SK-N-MC (cell line): ENCODE measurements at regions not wholly inside any gene's neighbourhood (a gene's known extent, or its start where the extent isn't known, plus 50 kb on each side); places are given as distances from the start of the nearest gene placed in this dataset.
"Not testable (repeated sequence)": the region's sequence is repeated elsewhere in the genome, so short reads cannot be mapped to it uniquely, and the experiment has no call there.

Experiments
- DNase-seq: peaks from one replicate; pipeline ENCODE4 v3.0.0-alpha.2; 2011; ENCODE audit warnings: low read depth, low spot score
- H3K27ac ChIP-seq: fragments of 200-600 bp; sonication (generic); 2 replicates; pipeline ENCODE4 v1.5.1; 2016; ENCODE audit warnings: mixed run types
- H3K36me3 ChIP-seq: fragments of 200-600 bp; sonication (generic); 2 replicates; pipeline ENCODE4 v1.6.1; 2017; ENCODE audit warnings: antibody characterized with exemption, low read length, mixed read lengths; ENCODE audit not compliant: insufficient read depth
- H3K4me3 ChIP-seq: fragments of 200-600 bp; sonication (generic); 2 replicates; pipeline ENCODE4 v1.5.1; 2016
- H3K9ac ChIP-seq: fragments of 200-600 bp; sonication (generic); 2 replicates; pipeline ENCODE4 v1.8.0; 2017; ENCODE audit warnings: mixed run types, mixed read lengths; ENCODE audit not compliant: insufficient read length
- H3K9me3 ChIP-seq: fragments of 200-600 bp; sonication (generic); 2 replicates; pipeline ENCODE4 v1.6.1; 2017; ENCODE audit warnings: low read depth, mild to moderate bottlenecking, antibody characterized with exemption, low read length, moderate library complexity, mixed read lengths
- EZH2 ChIP-seq: fragments of 200-600 bp; sonication (generic); IDR thresholded peaks from one replicate; pipeline ENCODE4 v1.6.1; 2017; ENCODE audit warnings: antibody characterized with exemption
- FOXP2 ChIP-seq: optimal IDR thresholded peaks from 2 replicates; pipeline ENCODE3; 2011; ENCODE audit warnings: mild to moderate bottlenecking, moderate library complexity; ENCODE audit not compliant: insufficient read depth; ENCODE audit errors: extremely low read length, control extremely low read depth
- POLR2AphosphoS5 ChIP-seq: IDR thresholded peaks from 2 replicates; pipeline ENCODE4 v1.6.1; 2012; ENCODE audit warnings: mild to moderate bottlenecking, low read depth, low read length, borderline replicate concordance

DNA sequence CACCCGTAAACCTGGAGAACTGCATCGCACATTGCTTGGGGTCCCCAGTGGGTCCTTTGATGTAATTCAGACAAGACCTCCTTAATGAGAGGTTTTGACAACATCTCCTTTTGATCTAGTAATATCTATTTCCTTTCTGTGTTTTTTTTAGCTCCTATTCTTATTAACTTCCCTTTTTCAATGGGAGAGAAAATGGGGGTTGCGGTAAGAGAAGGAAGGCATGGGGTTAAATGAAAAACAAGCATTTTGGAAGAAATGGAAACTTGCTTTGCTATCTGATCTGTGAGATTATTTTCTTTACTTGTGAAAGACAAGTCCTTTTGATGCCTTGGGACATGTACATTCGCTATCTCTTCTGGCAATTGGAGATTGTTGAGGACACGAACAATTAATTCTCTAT, 418.6 kb upstream of the MAN1A1 start:
- no peak for DNase-seq
- Histone ChIP-seq H3K36me3 (no peaks in the 10 kb centered on the region), H3K27ac (no peak overlapping the region), H3K9me3 (no peaks in the 10 kb centered on the region), H3K9ac (no peak overlapping the region), H3K4me3 (no peak overlapping the region)
- TF ChIP-seq FOXP2 (no peak), EZH2 (no peak), POLR2AphosphoS5 (no peak)

DNA sequence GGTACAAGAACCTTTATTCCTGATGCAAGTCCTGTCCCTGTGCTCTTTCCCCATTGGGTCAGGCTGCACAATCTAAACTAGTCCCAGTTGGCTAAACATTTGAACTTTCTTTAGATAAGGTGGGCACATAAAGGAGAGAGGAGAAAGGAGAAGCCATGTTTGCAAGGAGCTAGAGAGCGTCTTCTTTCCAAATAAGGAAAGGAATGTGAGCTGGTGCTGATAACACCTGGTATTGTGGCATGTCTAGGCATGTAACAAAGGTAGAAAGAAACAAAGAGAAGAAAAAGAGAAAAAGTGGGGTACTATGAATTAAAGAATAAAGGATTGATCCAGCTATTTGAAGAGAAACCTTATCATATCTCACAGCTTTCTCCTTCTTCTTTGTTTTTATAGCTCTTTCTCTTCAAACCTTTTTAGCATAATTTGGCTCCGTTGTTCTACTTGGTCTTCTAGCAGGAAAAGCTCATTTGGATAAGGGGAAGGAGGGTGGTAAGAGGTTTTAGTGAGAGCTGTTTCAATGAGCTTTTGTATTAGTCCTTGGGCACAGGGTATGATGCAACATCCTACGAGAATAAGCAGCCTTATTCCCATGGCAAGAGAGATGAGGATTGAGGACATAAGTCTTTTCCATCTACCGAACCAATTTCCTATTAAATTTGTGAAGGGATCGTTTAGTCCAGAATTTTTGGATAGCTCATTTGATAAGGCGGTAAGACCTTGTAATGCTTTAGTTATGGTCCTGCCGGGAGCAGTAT, 415.5 kb upstream of the MAN1A1 start:
- Histone ChIP-seq H3K9me3 (no peaks in the 10 kb centered on the region), H3K9ac (no peak overlapping the region), H3K27ac (no peak overlapping the region), H3K4me3 (no peak overlapping the region), H3K36me3 (no peaks in the 10 kb centered on the region)
- DNase-seq, result no peak
- TF ChIP-seq POLR2AphosphoS5 (no peak), FOXP2 (no peak), EZH2 (no peak)

DNA sequence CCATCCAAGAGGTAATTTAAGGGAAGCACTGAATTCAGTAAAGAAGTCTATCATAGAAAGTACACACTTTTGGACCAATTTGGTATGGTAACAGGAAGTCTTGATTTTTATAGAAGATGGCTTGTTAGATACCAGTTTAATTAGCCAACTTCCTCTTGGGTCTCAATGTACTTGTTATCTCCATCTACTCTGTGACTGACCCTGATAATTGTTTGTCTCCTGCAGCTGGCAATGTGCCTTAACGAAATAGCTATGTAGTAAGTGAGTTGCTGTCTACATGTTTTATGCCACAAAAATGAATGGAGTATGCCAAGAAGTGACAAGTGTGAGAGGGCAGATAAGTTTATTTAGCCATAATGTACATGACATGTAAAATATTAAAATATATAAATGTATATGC, 410.5 kb upstream of the MAN1A1 start:
- TF ChIP-seq POLR2AphosphoS5, result no peak
- no peak for TF ChIP-seq FOXP2
- TF ChIP-seq EZH2, result no peak
- Histone ChIP-seq H3K9ac (no peak overlapping the region), H3K4me3 (no peak overlapping the region), H3K36me3 (no peaks in the 10 kb centered on the region), H3K9me3 (no peaks in the 10 kb centered on the region), H3K27ac (no peak overlapping the region)
- no peak for DNase-seq

DNA sequence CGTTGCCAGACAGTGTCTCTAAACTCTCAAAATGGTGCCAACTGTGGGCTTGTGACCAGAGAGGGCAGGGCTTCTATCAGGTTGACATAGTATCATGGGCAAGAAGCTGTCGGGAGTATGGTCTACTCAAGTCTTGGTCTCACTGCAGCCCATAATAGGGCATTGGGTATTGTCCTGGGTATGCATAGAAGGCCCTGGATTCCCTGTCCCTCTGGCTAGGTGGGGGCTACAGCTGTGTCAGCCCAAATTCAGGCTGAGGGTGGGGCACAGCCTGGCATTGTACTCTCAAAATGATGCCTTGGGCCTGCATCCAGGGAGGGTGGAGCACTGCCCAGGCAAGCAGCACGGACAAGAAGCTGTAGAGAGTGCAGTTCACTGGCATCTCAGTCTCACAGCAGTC, 408.8 kb upstream of the MAN1A1 start:
- Histone ChIP-seq H3K9me3 (no peaks in the 10 kb centered on the region), H3K27ac (no peak overlapping the region), H3K4me3 (no peak overlapping the region), H3K36me3 (no peaks in the 10 kb centered on the region), H3K9ac (no peak overlapping the region)
- no peak for DNase-seq
- TF ChIP-seq POLR2AphosphoS5, result no peak

DNA sequence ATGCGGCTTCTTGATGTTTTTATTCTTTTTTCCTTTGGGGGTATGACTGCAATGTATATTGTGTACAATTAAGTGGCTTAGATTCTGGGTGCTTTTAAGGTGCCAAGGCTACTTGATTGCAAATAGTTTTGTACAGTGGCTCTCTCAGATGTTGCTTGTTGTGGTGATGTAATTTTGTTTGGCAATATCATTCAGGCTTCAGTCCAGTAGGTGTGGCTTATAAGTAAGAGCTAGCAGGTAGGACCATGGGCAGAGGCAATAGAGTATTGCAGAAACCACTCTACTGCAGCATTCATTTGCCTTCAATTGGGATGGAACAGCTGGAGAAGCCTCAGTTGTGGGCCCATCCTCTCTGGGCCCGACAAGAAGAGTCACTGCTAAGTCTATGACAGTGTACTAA, 407.9 kb upstream of the MAN1A1 start:
- no peak overlapping the region for H3K9ac ChIP-seq
- H3K36me3 ChIP-seq, result no peaks in the 10 kb centered on the region
- TF ChIP-seq EZH2, result no peak
- TF ChIP-seq POLR2AphosphoS5, result no peak
- TF ChIP-seq FOXP2, result no peak
- no peaks in the 10 kb centered on the region for H3K9me3 ChIP-seq
- H3K4me3 ChIP-seq, result no peak overlapping the region
- no peak overlapping the region for H3K27ac ChIP-seq
- DNase-seq, result no peak

DNA sequence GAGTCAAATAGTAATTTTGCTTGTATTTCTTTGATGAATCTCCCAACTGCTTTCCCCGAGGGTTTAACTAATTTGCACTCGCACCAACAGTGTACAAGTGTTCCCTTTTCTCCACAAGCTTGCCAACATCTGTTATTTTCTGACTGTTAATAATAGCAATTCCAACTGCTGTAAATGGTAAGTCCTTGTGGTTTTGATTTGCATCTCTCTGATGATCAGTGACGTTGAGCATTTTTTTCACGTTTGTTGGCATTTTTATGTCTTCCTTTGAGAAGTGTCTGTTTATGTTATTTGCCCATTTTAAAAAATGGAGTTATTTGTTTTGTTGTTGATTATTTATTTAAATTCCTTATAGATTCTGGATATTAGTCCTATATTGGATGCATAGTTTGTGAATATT, 399.8 kb upstream of the MAN1A1 start:
- no peaks in the 10 kb centered on the region for H3K9me3 ChIP-seq
- no peak overlapping the region for H3K27ac ChIP-seq
- H3K4me3 ChIP-seq, result no peak overlapping the region
- no peak overlapping the region for H3K9ac ChIP-seq
- DNase-seq, result no peak
- no peak for TF ChIP-seq EZH2
- no peak for TF ChIP-seq FOXP2
- no peak for TF ChIP-seq POLR2AphosphoS5
- H3K36me3 ChIP-seq, result no peaks in the 10 kb centered on the region

DNA sequence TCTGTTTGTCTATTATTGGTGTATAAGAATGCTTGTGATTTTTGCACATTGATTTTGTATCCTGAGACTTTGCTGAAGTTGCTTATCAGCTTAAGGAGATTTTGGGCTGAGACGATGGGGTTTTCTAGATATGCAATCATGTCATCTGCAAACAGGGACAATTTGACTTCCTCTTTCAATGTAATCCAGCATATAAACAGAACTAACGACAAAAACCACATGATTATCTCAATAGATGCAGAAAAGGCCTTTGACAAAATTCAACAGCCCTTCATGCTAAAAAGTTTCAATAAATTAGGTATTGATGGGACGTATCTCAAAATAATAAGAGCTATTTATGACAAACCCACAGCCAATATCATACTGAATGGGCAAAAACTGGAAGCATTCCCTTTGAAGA, 399.0 kb upstream of the MAN1A1 start:
- not testable (repeated sequence) for DNase-seq, H3K9ac ChIP-seq, H3K9me3 ChIP-seq, H3K4me3 ChIP-seq, H3K27ac ChIP-seq, H3K36me3 ChIP-seq

DNA sequence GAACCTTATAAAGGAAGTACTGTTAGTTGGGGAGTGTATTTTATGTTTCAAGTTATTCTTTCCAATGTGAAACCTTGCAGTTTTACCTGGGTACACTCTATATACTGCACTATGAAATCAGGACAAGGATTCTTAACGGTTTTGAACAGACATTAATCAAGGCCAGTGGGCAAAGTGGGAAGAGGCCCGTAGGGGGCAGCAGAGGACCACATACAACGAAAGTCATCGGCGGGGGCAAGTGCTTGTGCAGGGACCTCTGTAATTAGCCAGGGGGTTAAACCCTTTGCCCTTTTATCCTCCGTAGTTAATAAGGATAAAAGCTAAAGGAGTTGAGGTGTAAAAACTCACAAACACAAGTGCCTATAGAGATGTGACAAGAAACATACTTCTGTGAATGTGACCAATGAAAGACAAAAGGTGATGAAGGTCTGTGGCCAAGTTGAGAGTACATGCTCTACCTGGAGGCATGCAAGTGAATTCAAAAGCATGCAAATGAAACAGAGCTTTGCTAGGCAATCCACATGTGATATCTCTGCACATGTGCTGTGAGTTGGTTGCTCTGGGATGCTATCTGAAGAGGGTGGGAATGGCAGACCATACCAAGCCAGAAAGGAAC, 392.7 kb upstream of the MAN1A1 start:
- H3K4me3 ChIP-seq, result no peak overlapping the region
- H3K36me3 ChIP-seq, result no peaks in the 10 kb centered on the region
- no peak overlapping the region for H3K9ac ChIP-seq
- TF ChIP-seq EZH2 (no peak), POLR2AphosphoS5 (no peak), FOXP2 (no peak)
- no peak overlapping the region for H3K27ac ChIP-seq
- DNase-seq, result no peak
- no peaks in the 10 kb centered on the region for H3K9me3 ChIP-seq

DNA sequence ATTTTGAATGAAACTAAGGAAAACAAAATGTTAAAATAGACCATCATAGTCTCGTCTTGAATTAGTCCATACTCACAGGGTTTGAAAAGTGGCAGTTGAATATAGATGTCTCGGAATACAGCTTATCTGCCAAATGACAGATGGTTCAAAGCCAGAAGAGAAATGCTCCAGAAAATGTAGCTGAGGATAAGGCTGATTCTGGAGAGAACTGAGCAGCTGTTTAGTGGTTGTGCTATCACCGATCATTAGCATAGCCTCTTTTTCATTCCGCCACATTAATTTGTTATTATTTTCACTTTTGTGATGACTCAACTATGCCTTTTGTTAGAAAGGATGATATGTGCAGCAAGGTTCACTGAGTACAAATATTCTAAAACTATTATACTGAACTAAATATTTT, 390.2 kb upstream of the MAN1A1 start:
- Histone ChIP-seq H3K36me3 (no peaks in the 10 kb centered on the region), H3K9ac (no peak overlapping the region), H3K27ac (no peak overlapping the region), H3K9me3 (no peaks in the 10 kb centered on the region), H3K4me3 (no peak overlapping the region)
- TF ChIP-seq FOXP2 (no peak), EZH2 (no peak), POLR2AphosphoS5 (no peak)
- no peak for DNase-seq
